Stomach (tissue), 8 donors: ENCODE measurements at regions not wholly inside any gene's neighbourhood (a gene's known extent, or its start where the extent isn't known, plus 50 kb on each side); places are given as distances from the start of the nearest gene placed in this dataset.

Experiments
- DNase-seq, 2 donors: peaks; one replicate each; pipeline versions ENCODE4 v3.0.0 to v3.0.0-alpha.2; 2013 to 2019
- H3K27ac ChIP-seq, 5 donors: fragments of 200-600 bp in 4 of 5; sonication (generic) in 4 of 5; one replicate each; pipeline ENCODE4 v1.5.1; 2013 to 2019; ENCODE audit warnings: mild to moderate bottlenecking in 1 of 5, moderate library complexity in 1 of 5
- H3K27me3 ChIP-seq, 3 donors: fragments of 200-600 bp; sonication (generic); one replicate each; pipeline ENCODE4 v1.5.1; 2017 to 2019; ENCODE audit warnings: mixed run types in 1 of 3
- H3K36me3 ChIP-seq, 4 donors: fragments of 200-600 bp; sonication (generic); 1 replicate in 3 of 4; 2 replicates in 1 of 4; pipeline ENCODE4 v1.5.1; 2016 to 2019
- H3K4me1 ChIP-seq, 4 donors: fragments of 200-600 bp; sonication (generic); one replicate each; pipeline ENCODE4 v1.5.1; 2016 to 2019
- H3K4me3 ChIP-seq, 4 donors: fragments of 200-600 bp; sonication (generic) in 3 of 4; one replicate each; pipeline ENCODE4 v1.5.1; 2016 to 2019; ENCODE audit warnings: mild to moderate bottlenecking in 1 of 4
- H3K9me3 ChIP-seq, 4 donors: fragments of 200-600 bp; sonication (generic); one replicate each; pipeline ENCODE4 v1.5.1; 2016 to 2019
- EP300 ChIP-seq: sonication (generic); formaldehyde crosslinking; IDR thresholded peaks from one replicate; pipeline ENCODE4 v1.6.1; 2017; ENCODE audit warnings: antibody characterized with exemption
- POLR2A ChIP-seq, 4 donors: fragments of 450-650 bp; IDR thresholded peaks; one replicate each; pipeline ENCODE4 v1.6.1; 2016; ENCODE audit warnings: antibody characterized with exemption in 4 of 4, control low read depth in 2 of 4, mild to moderate bottlenecking in 1 of 4, moderate library complexity in 1 of 4
- POLR2AphosphoS5 ChIP-seq, 3 donors: sonication (generic); formaldehyde crosslinking; IDR thresholded peaks; one replicate each; pipeline ENCODE4 v1.6.1; 2016; ENCODE audit warnings: antibody characterized with exemption in 3 of 3
- WGBS, 5 donors: extraction: QIAGEN DNeasy Blood & Tissue Kit in 3 of 5; methylation state at CpG; one replicate each; pipeline versions ENCODE4 v1.1.5 to v1.1.7; 2013 to 2018; 5-methylcytosine and 5-hydroxymethylcytosine counted together
- intact Hi-C: fragments of 100-400 bp; cut with DNase I; formaldehyde crosslinking; loops from one replicate; pipeline ENCODE4 v1.15.1; 2023; ENCODE audit warnings: low total_unique reads
- TF ChIP-seq, protein P1 (sequence below), 7 experiments: fragments of 450-650 bp in 4 of 7; fragments of 200-600 bp in 3 of 7; sonication (generic) in 3 of 7; IDR thresholded peaks; one replicate each; pipeline ENCODE4 v1.5.1; 2016 to 2019; ENCODE audit warnings: antibody characterized with exemption in 7 of 7, control low read depth in 2 of 7, mild to moderate bottlenecking in 1 of 7
- donor health status: healthy with polysubstance abuse.
- donor health status: Bipolar disorder and iron deficiency.
- donor health status: healthy.

- H3K4me1 ChIP-seq = no peaks in the 10 kb centered on the region
- no peak for DNase-seq
- no peak for TF ChIP-seq EP300
- TF ChIP-seq, protein P1, sequence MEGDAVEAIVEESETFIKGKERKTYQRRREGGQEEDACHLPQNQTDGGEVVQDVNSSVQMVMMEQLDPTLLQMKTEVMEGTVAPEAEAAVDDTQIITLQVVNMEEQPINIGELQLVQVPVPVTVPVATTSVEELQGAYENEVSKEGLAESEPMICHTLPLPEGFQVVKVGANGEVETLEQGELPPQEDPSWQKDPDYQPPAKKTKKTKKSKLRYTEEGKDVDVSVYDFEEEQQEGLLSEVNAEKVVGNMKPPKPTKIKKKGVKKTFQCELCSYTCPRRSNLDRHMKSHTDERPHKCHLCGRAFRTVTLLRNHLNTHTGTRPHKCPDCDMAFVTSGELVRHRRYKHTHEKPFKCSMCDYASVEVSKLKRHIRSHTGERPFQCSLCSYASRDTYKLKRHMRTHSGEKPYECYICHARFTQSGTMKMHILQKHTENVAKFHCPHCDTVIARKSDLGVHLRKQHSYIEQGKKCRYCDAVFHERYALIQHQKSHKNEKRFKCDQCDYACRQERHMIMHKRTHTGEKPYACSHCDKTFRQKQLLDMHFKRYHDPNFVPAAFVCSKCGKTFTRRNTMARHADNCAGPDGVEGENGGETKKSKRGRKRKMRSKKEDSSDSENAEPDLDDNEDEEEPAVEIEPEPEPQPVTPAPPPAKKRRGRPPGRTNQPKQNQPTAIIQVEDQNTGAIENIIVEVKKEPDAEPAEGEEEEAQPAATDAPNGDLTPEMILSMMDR (IDR thresholded peaks at IDR 0.05) = no peak
- no peak for TF ChIP-seq POLR2AphosphoS5 (IDR thresholded peaks at IDR 0.05)
- no peak for TF ChIP-seq POLR2A (IDR thresholded peaks at IDR 0.05)
Observed at GRCh38 chr4:56244681-56245080, 142.6 kb downstream of the AASDH start.

DNA sequence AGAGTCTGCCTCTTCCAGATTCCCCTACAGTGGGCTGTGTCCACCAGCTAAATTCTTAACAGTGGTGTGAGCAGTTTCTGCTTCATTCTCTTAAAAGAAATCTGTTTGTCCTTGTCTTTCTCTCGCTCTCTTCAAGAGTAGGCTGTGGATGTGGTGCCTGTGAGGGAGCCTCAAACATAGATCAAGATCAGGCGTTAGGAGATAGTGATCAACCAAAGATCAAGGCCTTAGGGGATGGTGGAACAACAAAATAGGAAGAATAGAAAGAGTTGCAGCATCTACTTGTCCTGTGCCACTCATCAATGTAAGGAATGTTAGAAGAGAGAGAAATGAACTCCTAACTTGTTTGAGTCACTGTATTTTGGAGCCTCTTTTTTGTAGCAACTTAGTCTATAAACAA is 144.2 kb downstream of the AASDH start:
- Histone ChIP-seq H3K27ac (no peak overlapping the region), H3K4me1 (no peaks in the 10 kb centered on the region), H3K4me3 (no peak overlapping the region), H3K36me3 (no peaks in the 10 kb centered on the region), H3K9me3 (no peaks in the 10 kb centered on the region), H3K27me3 (no peaks in the 10 kb centered on the region)
- TF ChIP-seq, protein P1 (IDR thresholded peaks at IDR 0.05) = no peak
- TF ChIP-seq POLR2AphosphoS5 (IDR thresholded peaks at IDR 0.05) = no peak
- WGBS, 5 donors = 76 to 84% (median 82%) methylated on average over 2 of the region's 2 CpGs
- intact Hi-C loops = no loop called here
- DNase-seq = no peak

More at GRCh38 chr4:56244681-56245080, 142.6 kb downstream of the AASDH start:
- Histone ChIP-seq H3K4me3 (no peak overlapping the region), H3K36me3 (no peaks in the 10 kb centered on the region), H3K9me3 (no peaks in the 10 kb centered on the region), H3K27ac (no peak overlapping the region), H3K27me3 (no peaks in the 10 kb centered on the region)
- intact Hi-C loops = no loop called here

- 50 to 59% (median 57%) methylated on average over 6 of the region's 6 CpGs for WGBS, 5 donors
- peak in 1 of 2 donors; percentile 56 for DNase-seq
- no peak overlapping the region for H3K27ac ChIP-seq
- no peaks in the 10 kb centered on the region for H3K4me1 ChIP-seq
- H3K36me3 ChIP-seq = no peaks in the 10 kb centered on the region
- no peaks in the 10 kb centered on the region for H3K27me3 ChIP-seq
- intact Hi-C loops = no loop called here
- no peaks in the 10 kb centered on the region for H3K9me3 ChIP-seq
- H3K4me3 ChIP-seq = no peak overlapping the region
- TF ChIP-seq POLR2AphosphoS5 (IDR thresholded peaks at IDR 0.05) (no peak), POLR2A (IDR thresholded peaks at IDR 0.05) (no peak), EP300 (no peak)
- TF ChIP-seq, protein P1 (IDR thresholded peaks at IDR 0.05) = no peak
Observed at GRCh38 chr4:56241500-56241899, 145.8 kb downstream of the AASDH start.

DNA sequence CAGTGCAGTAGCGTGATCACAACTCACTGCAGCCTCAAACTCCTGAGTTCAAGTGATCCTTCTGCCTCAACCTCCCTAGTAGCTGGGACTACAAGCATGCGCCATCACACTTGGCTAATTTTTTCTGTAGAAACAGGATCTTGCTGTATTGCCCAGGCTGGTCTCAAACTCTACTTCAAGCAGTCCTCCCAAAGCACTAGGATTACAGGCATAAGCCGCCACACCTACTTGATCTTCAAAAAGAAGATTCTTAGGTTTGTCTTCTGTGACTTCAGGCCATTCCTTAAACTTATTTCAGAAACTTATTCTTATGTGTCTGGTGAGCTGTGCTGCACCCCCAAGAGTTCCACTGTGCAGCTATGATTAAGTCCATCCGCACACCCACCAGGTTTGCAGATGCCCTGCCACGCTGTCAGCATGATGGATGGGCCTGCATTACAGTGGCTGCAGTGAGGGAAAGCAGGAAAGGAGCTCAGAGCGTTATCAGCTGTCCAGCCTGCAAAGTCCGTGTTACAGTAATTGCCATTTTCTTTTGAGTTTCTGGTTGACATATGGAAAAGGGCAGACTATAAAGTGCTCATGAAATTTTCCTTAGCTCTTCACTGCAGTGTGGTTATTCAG is 146.6 kb downstream of the AASDH start:
- peak in 1 of 2 donors; percentile 70 for DNase-seq
- H3K27me3 ChIP-seq = no peaks in the 10 kb centered on the region
- H3K36me3 ChIP-seq = no peaks in the 10 kb centered on the region
- H3K4me1 ChIP-seq = no peaks in the 10 kb centered on the region
- no peaks in the 10 kb centered on the region for H3K9me3 ChIP-seq
- H3K27ac ChIP-seq = no peak overlapping the region
- no peak overlapping the region for H3K4me3 ChIP-seq
- WGBS, 5 donors = 64 to 72% (median 69%) methylated on average over 7 of the region's 7 CpGs
- intact Hi-C loops = no loop called here
- TF ChIP-seq EP300 (no peak), POLR2A (IDR thresholded peaks at IDR 0.05) (no peak), POLR2AphosphoS5 (IDR thresholded peaks at IDR 0.05) (no peak)
- TF ChIP-seq, protein P1 (IDR thresholded peaks at IDR 0.05) = no peak
